ENCODE measurements at regions not wholly inside any gene's neighbourhood (a gene's known extent, or its start where the extent isn't known, plus 50 kb on each side); places are given as distances from the start of the nearest gene placed in this dataset.

DNA sequence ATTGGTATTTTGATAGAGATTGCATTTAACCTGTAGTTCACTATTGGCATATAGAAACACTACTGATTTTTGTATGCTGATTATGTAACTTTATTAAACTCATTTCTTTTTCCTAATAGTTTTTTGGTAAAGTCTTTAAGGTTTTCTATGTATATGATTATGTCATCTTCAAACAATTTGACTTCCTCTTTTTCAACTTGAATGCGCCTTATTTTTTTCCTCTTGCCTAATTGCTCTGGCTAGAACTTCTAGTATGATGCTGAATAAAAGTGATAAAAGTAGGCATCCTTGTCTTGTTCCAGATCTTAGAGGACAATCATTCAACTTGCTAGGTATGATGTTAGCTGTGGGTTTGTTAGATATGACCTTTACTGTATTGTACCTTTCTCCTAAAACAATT lies 1034.9 kb downstream of the PCDH9 start:
- Histone ChIP-seq H3K9me2 (replicated peaks; ENCODE audit: insufficient read depth, low read length) (no peaks in the 10 kb centered on the region), H3K4me2 (ENCODE audit: low read depth, low read length, poor library complexity, severe bottlenecking) (no peak overlapping the region), H2AFZ (ENCODE audit: low read depth, low read length, severe bottlenecking) (no peak overlapping the region), H3K4me3 (ENCODE audit: insufficient read depth, low read length, poor library complexity, severe bottlenecking) (no peak overlapping the region), H3K36me3 (ENCODE audit: low read length) (peaks cover 5% of the 10 kb centered on the region; the same call in 1 of the 2 replicates), H3K9ac (ENCODE audit: low read length) (no peak overlapping the region), H3K9me3 (ENCODE audit: insufficient read depth, low read length) (no peaks in the 10 kb centered on the region; the same call in 1 of the 2 replicates), H3F3A (ENCODE audit: insufficient read depth) (no peaks in the 10 kb centered on the region), H3K27ac (ENCODE audit: low read depth, low read length) (no peak overlapping the region), H4K20me1 (ENCODE audit: low read depth, low read length) (no peaks in the 10 kb centered on the region), H3K79me2 (ENCODE audit: insufficient read depth, low read length) (no peaks in the 10 kb centered on the region), H3K27me3 (ENCODE audit: low read length) (no peaks in the 10 kb centered on the region)
- TF ChIP-seq EZH2phosphoT487 (conservative IDR thresholded peaks at IDR 0.05; ENCODE audit: low read length): no peak
- TF ChIP-seq, protein P1, sequence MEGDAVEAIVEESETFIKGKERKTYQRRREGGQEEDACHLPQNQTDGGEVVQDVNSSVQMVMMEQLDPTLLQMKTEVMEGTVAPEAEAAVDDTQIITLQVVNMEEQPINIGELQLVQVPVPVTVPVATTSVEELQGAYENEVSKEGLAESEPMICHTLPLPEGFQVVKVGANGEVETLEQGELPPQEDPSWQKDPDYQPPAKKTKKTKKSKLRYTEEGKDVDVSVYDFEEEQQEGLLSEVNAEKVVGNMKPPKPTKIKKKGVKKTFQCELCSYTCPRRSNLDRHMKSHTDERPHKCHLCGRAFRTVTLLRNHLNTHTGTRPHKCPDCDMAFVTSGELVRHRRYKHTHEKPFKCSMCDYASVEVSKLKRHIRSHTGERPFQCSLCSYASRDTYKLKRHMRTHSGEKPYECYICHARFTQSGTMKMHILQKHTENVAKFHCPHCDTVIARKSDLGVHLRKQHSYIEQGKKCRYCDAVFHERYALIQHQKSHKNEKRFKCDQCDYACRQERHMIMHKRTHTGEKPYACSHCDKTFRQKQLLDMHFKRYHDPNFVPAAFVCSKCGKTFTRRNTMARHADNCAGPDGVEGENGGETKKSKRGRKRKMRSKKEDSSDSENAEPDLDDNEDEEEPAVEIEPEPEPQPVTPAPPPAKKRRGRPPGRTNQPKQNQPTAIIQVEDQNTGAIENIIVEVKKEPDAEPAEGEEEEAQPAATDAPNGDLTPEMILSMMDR (IDR thresholded peaks at IDR 0.05; ENCODE audit: insufficient read depth, low read length, poor library complexity, severe bottlenecking): no peak

DNA sequence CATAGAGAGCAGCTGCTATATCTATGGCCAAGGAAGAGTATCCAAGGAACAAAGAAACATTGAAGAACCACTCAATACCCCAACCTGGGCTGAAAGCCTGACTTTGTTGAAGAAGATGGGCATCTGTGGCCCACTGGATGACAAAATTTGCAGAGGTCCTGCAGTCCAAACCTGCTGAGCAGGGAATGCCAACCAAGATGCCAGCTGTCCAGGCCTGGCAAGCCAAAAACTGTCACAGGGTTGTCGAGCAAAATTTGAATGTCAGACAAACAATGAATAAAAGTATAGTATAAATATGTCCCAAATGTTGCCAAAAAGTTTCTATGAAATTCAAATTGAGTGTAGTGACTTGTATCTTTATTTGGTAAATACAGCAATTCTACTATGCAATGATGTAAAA lies 1040.2 kb downstream of the PCDH9 start:
- no peak overlapping the region for H3K9ac ChIP-seq (ENCODE audit: low read length)
- 0 out of 2 replicates have a peak, but pooled peaks cover 2% of the 10 kb centered on the region for H3K36me3 ChIP-seq (ENCODE audit: low read length)
- no peaks in the 10 kb centered on the region for H3K9me2 ChIP-seq (replicated peaks; ENCODE audit: insufficient read depth, low read length)
- no peaks in the 10 kb centered on the region for H3F3A ChIP-seq (ENCODE audit: insufficient read depth)
- no peaks in the 10 kb centered on the region for H4K20me1 ChIP-seq (ENCODE audit: low read depth, low read length)
- no peak overlapping the region for H3K4me3 ChIP-seq (ENCODE audit: insufficient read depth, low read length, poor library complexity, severe bottlenecking)
- no peaks in the 10 kb centered on the region for H3K27me3 ChIP-seq (ENCODE audit: low read length)
- H3K27ac ChIP-seq (ENCODE audit: low read depth, low read length): no peak overlapping the region
- H3K9me3 ChIP-seq (ENCODE audit: insufficient read depth, low read length): no peaks in the 10 kb centered on the region; the same call in 1 of the 2 replicates
- no peak overlapping the region for H3K4me2 ChIP-seq (ENCODE audit: low read depth, low read length, poor library complexity, severe bottlenecking)
- TF ChIP-seq EZH2phosphoT487 (conservative IDR thresholded peaks at IDR 0.05; ENCODE audit: low read length): no peak
- TF ChIP-seq, protein P1 (IDR thresholded peaks at IDR 0.05; ENCODE audit: insufficient read depth, low read length, poor library complexity, severe bottlenecking): no peak
- H3K79me2 ChIP-seq (ENCODE audit: insufficient read depth, low read length): no peaks in the 10 kb centered on the region
- H2AFZ ChIP-seq (ENCODE audit: low read depth, low read length, severe bottlenecking): no peak overlapping the region

DNA sequence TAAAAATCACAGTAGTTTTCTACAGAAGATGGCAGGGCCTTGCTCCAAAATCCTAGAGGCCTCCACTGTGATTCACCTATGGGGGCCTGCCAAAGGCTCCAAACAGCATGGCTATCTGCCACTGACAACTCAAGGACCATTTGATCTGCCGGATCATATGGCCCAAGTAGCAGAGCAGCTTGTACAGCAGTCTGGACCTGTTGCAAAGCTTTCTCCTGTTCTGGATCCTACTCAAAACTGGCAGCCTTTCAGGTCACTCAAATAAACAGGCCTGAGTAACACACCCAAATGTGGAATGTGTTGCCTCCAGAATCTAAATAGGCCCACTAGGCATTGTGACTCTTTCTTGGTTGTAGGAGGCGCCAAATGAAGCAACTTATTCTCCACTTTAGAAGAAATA lies 1049.3 kb downstream of the PCDH9 start:
- Histone ChIP-seq H3K4me3 (ENCODE audit: insufficient read depth, low read length, poor library complexity, severe bottlenecking) (no peak overlapping the region), H4K20me1 (ENCODE audit: low read depth, low read length) (no peaks in the 10 kb centered on the region), H3K4me2 (ENCODE audit: low read depth, low read length, poor library complexity, severe bottlenecking) (no peak overlapping the region), H3K79me2 (ENCODE audit: insufficient read depth, low read length) (no peaks in the 10 kb centered on the region), H2AFZ (ENCODE audit: low read depth, low read length, severe bottlenecking) (no peak overlapping the region), H3K27me3 (ENCODE audit: low read length) (no peaks in the 10 kb centered on the region), H3K9ac (ENCODE audit: low read length) (no peak overlapping the region), H3K36me3 (ENCODE audit: low read length) (no peaks in the 10 kb centered on the region), H3K9me2 (replicated peaks; ENCODE audit: insufficient read depth, low read length) (no peaks in the 10 kb centered on the region), H3K27ac (ENCODE audit: low read depth, low read length) (no peak overlapping the region), H3F3A (ENCODE audit: insufficient read depth) (no peaks in the 10 kb centered on the region), H3K9me3 (ENCODE audit: insufficient read depth, low read length) (no peaks in the 10 kb centered on the region)
- TF ChIP-seq, protein P1 (IDR thresholded peaks at IDR 0.05; ENCODE audit: insufficient read depth, low read length, poor library complexity, severe bottlenecking): no peak
- TF ChIP-seq EZH2phosphoT487 (conservative IDR thresholded peaks at IDR 0.05; ENCODE audit: low read length): no peak

Data from SU-DHL-6 (cell line).